ENCODE measurements at regions not wholly inside any gene's neighbourhood (a gene's known extent, or its start where the extent isn't known, plus 50 kb on each side); places are given as distances from the start of the nearest gene placed in this dataset.

GRCh38 chr6:21523652-21524051 is 69.9 kb upstream of the SOX4 start:
- no peak for DNase-seq (ENCODE audit: low read depth)

DNA sequence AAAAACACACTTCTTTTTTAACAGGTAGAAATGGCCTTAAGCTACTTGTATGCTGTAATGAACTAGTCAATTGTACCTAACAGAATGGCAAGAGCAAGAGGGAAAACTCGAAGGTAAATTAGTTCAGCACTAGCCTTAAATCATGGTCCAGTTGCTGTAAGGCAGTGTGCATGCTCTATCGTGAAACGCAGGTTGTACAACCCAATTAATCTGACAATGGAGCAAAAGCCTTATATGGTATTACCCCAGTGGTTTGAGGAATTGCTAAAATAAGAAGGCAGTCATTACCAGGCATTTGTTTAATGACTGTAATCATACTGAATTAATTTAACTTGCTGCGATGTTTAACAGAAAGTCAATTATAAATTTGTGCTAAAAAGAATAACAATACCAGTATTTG is 69.3 kb upstream of the SOX4 start:
- H3K4me3 ChIP-seq (ENCODE audit: low read length), result no peak overlapping the region
- TF ChIP-seq CTCF (conservative IDR thresholded peaks at IDR 0.05; ENCODE audit: low read length), result no peak
- DNase-seq (ENCODE audit: low read depth), result no peak

More at GRCh38 chr6:21523652-21524051, 69.9 kb upstream of the SOX4 start:
- no peak overlapping the region for H3K4me3 ChIP-seq (ENCODE audit: low read length)
- TF ChIP-seq CTCF (conservative IDR thresholded peaks at IDR 0.05; ENCODE audit: low read length), result no peak

GRCh38 chr6:21526974-21527373 is 66.6 kb upstream of the SOX4 start:
- no peak for TF ChIP-seq CTCF (conservative IDR thresholded peaks at IDR 0.05; ENCODE audit: low read length)
- no peak overlapping the region for H3K4me3 ChIP-seq (ENCODE audit: low read length)
- DNase-seq (ENCODE audit: low read depth), result no peak

DNA sequence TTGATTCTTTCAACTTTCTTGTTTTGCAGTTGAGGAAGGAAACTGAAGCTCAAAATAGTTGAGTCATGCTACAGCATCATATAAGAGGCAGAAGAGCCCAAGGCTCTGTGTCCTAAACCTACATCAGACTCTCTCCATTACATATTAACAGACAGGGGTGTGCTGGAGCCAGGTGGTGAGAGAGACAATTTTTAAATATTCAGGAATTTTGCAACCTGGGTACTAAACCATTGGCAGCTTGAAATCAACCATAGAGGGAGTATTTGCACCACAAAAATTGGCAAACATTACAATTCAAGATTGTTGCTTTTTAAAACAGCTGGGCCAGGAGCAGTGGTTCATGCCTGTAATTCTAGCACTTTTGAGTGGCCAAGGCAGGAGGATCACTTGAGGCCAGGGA is 65.8 kb upstream of the SOX4 start:
- DNase-seq (ENCODE audit: low read depth), result no peak
- no peak overlapping the region for H3K4me3 ChIP-seq (ENCODE audit: low read length)
- no peak for TF ChIP-seq CTCF (conservative IDR thresholded peaks at IDR 0.05; ENCODE audit: low read length)

- no peak for DNase-seq (ENCODE audit: low read depth)
- no peak overlapping the region for H3K4me3 ChIP-seq (ENCODE audit: low read length)
- TF ChIP-seq CTCF (conservative IDR thresholded peaks at IDR 0.05; ENCODE audit: low read length), result no peak
Observed at GRCh38 chr6:21529431-21529830, 64.1 kb upstream of the SOX4 start.

DNA sequence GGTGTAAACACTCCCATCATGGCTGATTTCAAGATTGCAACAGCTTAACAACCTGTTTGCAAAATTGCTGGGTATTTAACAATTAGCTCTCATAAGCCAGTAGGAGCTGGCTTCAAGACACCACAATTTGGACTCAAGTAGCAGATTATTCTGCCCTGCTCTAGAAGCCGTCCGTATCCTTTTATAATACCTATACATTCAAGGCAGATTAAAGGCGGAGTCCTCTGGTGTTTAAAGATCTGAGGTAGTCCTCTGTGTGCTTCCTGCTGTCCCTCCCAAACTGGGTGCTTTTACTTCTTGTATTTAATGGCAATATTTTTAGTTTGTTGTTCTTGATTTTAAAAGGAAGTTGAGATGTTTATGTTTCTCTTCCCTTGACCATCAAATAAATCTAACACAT is 62.2 kb upstream of the SOX4 start:
- no peak for TF ChIP-seq CTCF (conservative IDR thresholded peaks at IDR 0.05; ENCODE audit: low read length)
- no peak overlapping the region for H3K4me3 ChIP-seq (ENCODE audit: low read length)
- DNase-seq (ENCODE audit: low read depth), result no peak

DNA sequence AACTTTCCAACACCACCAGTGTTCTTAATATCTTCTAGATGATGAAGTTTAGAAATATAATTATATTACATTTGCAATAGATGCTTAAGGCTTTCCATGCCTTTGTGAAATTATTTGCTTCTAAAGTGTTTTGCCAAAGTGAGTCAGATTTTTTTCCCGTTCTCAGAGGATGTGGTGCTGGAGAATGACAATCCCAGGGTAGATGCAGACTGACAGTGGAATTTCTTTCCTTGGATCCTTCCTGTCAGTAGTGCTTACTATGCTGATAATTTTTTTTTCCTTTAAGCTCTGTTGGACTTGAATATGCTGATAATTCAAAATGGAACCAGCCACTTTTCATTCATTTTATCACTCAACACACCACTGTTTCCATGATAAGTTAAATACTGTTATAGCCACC is 59.9 kb upstream of the SOX4 start:
- DNase-seq (ENCODE audit: low read depth), result no peak
- H3K4me3 ChIP-seq (ENCODE audit: low read length), result no peak overlapping the region
- TF ChIP-seq CTCF (conservative IDR thresholded peaks at IDR 0.05; ENCODE audit: low read length), result no peak
